ENCODE measurements at regions not wholly inside any gene's neighbourhood (a gene's known extent, or its start where the extent isn't known, plus 50 kb on each side); places are given as distances from the start of the nearest gene placed in this dataset.

GRCh38 chr13:74046431-74046830 is 87.8 kb downstream of the KLF12 start:
- intact Hi-C loops (cut with DNase I), result no loop called here

DNA sequence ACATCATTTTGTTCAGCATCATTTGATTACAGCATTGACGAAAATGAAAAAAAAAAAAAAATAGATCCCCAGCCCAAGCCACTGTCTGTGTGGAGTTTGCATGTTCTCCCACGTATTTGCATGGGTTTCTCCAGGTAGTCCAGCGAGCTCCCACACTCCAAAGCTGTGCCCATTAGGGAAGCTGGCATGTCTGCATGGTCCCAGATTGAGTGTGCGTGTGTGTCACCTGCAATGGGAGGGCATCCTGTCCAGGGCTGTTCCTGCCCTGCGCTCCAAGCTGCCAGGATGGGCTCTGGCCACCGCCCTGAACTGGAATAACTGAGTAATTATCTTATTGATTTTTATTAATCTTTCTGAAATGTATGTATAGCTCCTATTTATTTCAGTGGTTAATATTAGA is 88.6 kb downstream of the KLF12 start:
- Histone ChIP-seq H3K36me3 (replicated peaks in 1 of 2) (no peaks in the 10 kb centered on the region), H3K27me3 (no peaks in the 10 kb centered on the region), H3K27ac (no peak overlapping the region), H3K4me3 (no peak overlapping the region), H3K9me3 (replicated peaks in 1 of 3) (no peaks in the 10 kb centered on the region), H3K4me1 (replicated peaks in 1 of 2) (no peaks in the 10 kb centered on the region)
- intact Hi-C loops (cut with DNase I), result no loop called here
- WGBS, 4 donors, result 92 to 97% (median 95%) methylated on average over 6 of the region's 6 CpGs
- TF ChIP-seq POLR2A (IDR thresholded peaks at IDR 0.05) (no peak), CTCF (IDR thresholded peaks at IDR 0.05) (no peak)
- no peak for DNase-seq

More at GRCh38 chr13:74046431-74046830, 87.8 kb downstream of the KLF12 start:
- Histone ChIP-seq H3K4me3 (no peak overlapping the region), H3K4me1 (replicated peaks in 1 of 2) (no peaks in the 10 kb centered on the region), H3K27ac (no peak overlapping the region), H3K36me3 (replicated peaks in 1 of 2) (no peaks in the 10 kb centered on the region), H3K27me3 (no peaks in the 10 kb centered on the region), H3K9me3 (replicated peaks in 1 of 3) (no peaks in the 10 kb centered on the region)
- TF ChIP-seq CTCF (IDR thresholded peaks at IDR 0.05) (no peak), POLR2A (IDR thresholded peaks at IDR 0.05) (no peak)
- DNase-seq, result no peak

- no peak overlapping the region for H3K4me3 ChIP-seq
- DNase-seq, result no peak
- H3K36me3 ChIP-seq (replicated peaks in 1 of 2), result no peaks in the 10 kb centered on the region
- no peaks in the 10 kb centered on the region for H3K27me3 ChIP-seq
- no peak overlapping the region for H3K27ac ChIP-seq
- no peaks in the 10 kb centered on the region for H3K9me3 ChIP-seq (replicated peaks in 1 of 3)
- 73 to 83% (median 74%) methylated on average over 5 of the region's 5 CpGs for WGBS, 4 donors
- intact Hi-C loops (cut with DNase I), result no loop called here
- TF ChIP-seq POLR2A (IDR thresholded peaks at IDR 0.05) (no peak), CTCF (IDR thresholded peaks at IDR 0.05) (no peak)
- H3K4me1 ChIP-seq (replicated peaks in 1 of 2), result no peaks in the 10 kb centered on the region
Measured at GRCh38 chr13:74043237-74043636, 91.0 kb downstream of the KLF12 start.

GRCh38 chr13:74040200-74040599 is 94.0 kb downstream of the KLF12 start:
- 61 to 80% (median 70%) methylated on average over 4 of the region's 4 CpGs for WGBS, 4 donors
- Histone ChIP-seq H3K4me3 (no peak overlapping the region), H3K27ac (no peak overlapping the region), H3K9me3 (replicated peaks in 1 of 3) (no peaks in the 10 kb centered on the region), H3K36me3 (replicated peaks in 1 of 2) (no peaks in the 10 kb centered on the region), H3K4me1 (replicated peaks in 1 of 2) (no peaks in the 10 kb centered on the region), H3K27me3 (no peaks in the 10 kb centered on the region)
- intact Hi-C loops (cut with DNase I), result no loop called here
- TF ChIP-seq POLR2A (IDR thresholded peaks at IDR 0.05), result no peak
- TF ChIP-seq CTCF (IDR thresholded peaks at IDR 0.05), result peak; percentile 3 to 38 (median 31)
- DNase-seq, result peak in 5 of 7 donors; percentile 10 to 62 (median 33)
